Activated CD4-positive, alpha-beta T cell treated with anti-CD3 and anti-CD28 coated beads, Interleukin-2, Interleukin-6, amounts not matched to agents 100 ng/mL and 50 ng/mL, durations not matched to agents 16 hours and 8 hours (primary cell): ENCODE measurements at regions not wholly inside any gene's neighbourhood (a gene's known extent, or its start where the extent isn't known, plus 50 kb on each side); places are given as distances from the start of the nearest gene placed in this dataset.
"Not testable (repeated sequence)": the region's sequence is repeated elsewhere in the genome, so short reads cannot be mapped to it uniquely, and the experiment has no call there.

Source experiments
- DNase-seq: peaks from one replicate; pipeline ENCODE4 v3.0.0-alpha.2; 2020

DNA sequence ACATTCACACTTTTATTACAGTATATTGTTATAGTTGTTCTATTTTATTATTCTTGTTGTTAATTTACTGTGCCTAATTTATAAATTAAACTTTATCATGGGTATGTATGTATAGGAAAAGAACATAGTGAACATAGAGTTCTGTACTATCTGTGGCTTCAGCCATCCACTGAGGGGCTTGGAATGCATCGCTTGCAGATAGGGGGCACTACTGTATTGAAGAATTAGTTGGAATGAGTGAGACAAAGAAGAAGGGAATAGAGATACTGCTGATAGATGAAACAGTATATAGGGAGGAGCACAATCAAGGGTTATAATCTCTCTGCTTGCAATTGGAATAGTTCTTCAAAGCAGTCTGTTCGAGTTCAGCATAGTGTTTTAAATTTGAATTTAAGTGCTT lies 432.2 kb downstream of the RAB38 start:
- DNase-seq: no peak

DNA sequence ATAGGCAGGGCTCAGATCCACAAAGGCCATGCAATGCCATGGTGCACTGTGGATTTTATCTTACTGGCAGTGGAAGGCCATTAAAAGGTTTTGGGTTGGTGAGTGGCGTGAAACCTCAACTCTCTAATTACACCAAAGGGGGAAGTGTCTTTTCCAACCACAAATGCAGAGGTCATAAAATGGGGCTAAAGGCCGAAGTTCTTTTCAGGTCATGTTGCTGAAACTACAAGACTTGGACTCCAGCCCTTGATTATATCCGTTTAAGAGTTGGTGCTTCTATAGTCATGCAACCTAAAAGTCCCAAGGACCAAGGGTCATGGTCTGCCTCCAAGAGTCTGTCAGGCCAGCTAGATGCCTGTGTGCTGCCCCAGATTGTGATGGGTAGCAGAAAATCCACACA lies 434.3 kb downstream of the RAB38 start:
- no peak for DNase-seq

DNA sequence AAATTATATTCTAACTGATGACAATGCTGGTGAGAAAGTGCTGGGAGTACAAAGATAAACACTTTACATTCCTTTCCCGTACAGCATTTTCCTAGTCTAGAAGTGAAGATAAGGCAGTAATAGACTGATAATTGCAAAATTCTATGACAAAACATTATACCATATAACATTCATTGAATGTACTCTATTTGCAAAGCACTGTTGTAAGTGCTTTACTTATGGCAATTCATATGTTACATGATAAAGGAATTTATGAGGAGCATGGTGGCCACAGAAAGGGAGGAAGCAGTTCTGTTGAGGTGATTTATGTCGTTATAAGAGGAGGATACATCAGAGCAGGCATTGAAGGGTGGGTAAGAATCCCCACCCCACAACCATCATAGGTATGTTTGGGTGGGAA lies 434.8 kb downstream of the RAB38 start:
- no peak for DNase-seq

DNA sequence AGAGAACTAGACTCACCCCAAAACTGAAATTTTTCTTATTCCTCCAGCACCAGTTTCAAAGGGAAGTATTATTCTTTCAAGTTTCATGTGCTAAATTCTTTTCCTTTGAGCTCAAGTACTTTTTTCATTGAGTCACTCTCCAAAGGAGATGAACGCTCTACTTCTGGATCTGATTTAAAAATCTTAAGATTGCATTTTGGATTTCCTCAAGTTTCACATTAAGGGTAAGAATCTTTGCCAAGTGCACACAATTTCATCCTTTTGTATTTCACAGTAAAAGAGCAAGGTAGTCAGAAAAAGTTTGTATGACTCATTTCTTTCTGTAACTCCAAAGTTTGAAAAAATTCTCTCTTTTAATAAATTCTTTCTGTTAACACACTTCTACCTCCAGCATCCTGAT lies 435.5 kb downstream of the RAB38 start:
- no peak for DNase-seq

DNA sequence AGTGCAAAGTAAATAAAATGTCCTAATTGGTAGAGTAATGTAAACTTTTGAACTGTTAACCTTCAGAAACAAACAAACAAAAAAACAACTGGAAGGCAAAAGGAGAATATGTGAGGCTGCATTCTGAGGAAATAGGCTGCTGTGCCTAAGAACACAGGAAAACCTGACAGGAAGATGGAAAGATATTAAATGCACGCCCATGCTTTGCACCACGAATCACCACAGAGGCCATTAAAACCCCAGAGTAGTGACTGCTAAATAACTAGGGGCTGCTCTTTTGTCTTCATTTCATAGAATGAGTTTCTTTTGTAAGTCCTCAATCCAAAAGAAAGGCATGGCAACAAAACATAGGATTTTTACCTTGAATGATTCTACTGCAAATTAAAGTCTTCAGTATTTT lies 436.0 kb downstream of the RAB38 start:
- DNase-seq: no peak

DNA sequence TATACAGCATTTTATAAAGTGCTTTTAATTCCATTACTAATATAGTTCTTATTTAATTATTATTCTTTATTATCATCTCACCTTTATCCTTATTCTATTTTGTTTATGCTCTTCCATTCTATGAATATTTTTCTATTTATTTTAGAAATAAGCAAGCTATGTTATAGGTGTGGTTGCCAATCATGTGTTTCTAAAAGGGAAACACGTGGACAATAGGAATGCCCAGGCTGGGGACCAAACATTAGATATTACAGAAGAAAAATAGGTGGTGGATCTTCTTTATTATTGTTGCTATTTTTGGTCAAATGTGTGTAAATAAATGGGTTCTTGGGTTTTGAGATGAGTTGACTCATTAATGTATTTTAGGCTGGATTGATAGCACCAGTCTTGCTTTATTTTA lies 438.3 kb downstream of the RAB38 start:
- no peak for DNase-seq

DNA sequence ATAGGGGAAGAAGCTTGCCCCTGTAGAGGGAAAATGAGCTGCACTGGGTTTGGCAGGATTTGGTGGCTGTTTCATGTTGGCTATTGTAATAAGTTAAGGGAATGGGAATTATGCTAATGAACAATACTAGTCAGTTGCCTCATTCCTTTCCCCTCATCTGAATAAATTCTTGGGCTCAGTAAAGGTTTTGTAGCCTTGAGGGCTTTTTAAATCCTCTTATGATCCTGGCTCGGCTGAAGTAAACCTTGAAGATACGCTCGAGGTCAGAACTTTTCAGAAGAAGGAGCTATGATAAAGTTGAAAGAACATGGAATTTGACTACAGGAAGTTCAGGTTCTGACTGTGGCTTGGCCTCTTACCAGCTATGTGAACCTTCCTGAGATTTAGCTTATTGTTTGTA lies 448.7 kb downstream of the RAB38 start:
- DNase-seq: no peak

DNA sequence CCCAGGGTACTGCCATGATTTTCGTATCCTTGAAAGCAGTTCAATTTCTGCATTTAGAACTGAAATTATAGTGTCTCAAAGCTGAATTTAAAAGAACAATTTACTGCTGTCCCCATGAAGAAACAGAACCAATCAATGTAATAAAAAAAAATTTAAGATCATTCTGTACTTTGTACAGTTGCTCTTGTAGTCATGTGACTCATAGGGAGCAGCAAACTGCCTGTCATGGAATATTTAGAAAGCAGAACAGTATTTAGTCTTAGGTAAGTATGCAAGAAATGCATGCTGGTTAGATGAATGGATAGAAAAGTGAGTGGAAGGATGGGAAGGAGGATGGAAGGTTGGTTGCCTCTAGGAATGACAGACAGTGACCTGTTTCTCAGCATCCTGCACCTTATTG lies 450.9 kb downstream of the RAB38 start:
- no peak for DNase-seq

DNA sequence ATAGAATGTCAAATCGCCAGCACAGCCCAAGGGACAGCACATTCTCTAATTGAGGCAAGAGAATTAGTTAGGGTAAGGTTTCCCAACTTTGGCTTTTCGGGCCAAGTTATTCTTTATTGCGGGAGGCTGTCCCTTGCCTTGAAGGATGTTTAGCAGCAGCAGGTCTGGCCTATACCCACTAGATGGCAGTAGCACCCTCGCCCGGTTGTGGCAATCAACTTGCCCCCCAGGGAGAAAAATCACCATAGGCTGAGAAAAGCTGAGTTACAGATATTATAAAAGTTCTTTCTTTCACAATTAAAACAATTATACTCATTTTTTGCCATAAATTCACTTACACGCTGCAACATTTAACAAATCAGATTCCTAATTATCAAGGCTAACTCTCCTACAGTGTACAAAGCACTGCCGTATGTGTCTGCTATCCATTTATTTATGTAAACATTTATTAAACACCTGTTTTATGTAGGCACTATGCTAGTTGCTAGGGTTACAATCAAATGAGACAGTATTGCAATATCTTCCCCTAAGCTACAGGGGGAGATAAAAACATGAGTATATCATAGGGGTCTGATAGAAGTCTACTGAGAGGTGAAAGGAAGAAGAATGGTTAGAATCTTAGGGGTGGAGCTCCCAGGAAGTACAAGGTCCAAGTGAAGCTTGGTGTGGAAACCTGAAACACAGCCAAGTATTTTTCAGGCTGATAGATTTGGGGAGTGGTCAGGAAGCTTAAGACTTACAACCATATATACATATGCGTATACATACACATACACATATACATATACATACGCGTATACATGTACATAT lies 452.3 kb downstream of the RAB38 start:
- DNase-seq: peak; percentile 41

DNA sequence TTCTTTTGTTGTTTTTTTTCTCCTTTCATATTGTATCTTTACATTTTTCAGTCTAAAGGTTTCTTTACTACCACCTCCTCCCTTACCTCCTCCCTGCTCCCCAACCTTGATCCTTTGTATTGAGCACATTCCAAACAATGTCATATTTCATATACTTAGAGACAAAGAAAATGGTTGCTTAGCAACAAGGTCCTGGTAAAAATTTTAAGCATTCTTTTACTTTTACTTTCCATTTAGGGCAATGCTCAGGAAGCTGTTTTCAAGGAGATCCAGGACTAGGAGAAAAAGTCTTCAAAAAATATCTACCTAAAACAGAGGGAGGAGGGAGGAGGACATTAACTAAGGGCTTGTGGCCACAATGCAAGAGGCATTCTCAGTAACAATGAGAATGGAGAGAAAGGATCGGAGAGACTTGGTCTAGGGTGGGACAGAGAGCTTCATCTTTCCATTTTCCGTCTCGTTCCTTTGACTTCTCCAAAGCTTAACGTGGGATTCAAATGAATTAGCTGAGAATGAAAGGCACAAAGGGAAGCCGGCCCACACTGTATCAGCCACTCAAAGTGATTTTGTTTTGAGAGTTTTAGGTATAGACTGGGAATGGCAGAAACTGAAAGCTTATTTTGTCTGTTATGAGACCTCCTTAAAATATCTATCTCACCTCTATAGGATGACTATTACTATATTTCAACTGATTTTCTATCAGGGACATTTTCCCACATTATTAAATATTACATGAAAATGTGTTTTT lies 455.7 kb downstream of the RAB38 start:
- DNase-seq: no peak

DNA sequence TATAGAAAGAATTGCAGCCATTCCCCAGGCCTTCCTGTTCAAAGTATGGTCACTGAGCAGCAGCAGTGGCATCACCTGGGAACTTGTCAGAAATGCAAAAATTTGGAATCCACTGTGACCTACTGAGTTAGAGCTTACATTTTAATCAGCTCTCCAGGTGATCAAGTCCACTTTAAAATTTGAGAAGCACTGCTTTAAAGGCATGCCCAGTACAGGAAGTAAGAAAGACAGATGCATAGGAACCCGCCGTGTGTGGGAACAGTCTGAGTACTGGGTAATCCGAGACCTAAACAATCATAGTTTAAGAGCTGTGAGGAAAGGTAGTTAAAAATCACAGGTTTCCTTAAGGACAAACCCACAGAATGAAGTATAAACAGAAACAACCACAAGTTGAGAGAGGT lies 462.4 kb downstream of the RAB38 start:
- DNase-seq: no peak

DNA sequence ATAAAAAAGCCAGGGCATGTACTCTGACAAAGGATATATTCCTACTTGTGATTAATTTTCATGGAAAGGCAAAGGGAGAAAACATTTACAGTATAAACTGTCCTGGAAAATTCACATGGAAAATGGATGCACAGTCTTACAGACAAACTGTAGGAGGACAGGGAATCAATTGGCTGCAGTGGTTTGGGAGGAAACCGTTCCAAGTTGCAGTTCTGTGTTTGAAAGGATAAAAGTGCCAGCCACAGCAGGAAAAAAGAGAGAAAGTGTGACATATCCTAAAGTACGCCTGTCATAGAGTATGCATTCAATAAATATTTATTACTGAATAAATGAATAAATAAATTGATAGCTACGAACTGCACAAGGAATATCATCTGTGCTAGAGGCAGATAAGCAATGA lies 462.9 kb downstream of the RAB38 start:
- DNase-seq: no peak

DNA sequence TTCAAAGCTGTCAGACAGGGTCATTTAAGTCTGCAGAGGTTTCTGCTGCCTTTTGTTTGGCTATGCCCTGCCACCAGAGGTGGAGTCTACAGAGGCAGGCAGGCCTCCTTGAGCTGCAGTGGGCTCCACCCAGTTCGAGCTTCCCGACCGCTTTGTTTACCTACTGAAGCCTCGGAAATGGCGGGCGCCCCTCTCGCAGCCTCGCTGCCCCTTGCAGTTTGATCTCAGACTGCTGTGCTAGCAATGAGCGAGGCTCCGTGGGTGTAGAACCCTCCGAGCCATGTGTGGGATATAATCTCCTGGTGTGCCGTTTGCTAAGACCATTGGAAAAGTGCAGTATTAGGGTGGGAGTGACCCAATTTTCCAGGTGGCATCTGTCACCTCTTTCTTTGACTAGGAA lies 471.7 kb downstream of the RAB38 start:
- DNase-seq: not testable (repeated sequence)

DNA sequence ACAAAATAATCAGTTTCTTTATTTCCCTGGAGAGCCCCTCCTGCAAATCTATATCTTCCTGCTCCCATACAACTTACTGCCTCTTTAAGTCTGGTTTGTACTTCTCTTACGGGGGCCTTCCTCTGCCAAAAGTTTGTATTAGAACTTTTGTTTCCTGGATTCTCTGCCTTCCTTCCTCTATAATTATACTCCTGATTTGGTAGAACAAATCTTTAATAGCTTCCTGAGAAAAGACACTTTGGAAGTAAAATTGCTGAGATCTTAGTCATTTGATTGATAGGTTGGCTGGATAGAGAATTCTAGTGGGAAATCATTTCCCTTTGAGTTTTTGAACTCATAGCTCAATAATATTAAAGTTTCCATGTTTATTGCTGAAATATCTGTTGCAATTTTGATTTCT lies 499.2 kb downstream of the RAB38 start:
- no peak for DNase-seq

DNA sequence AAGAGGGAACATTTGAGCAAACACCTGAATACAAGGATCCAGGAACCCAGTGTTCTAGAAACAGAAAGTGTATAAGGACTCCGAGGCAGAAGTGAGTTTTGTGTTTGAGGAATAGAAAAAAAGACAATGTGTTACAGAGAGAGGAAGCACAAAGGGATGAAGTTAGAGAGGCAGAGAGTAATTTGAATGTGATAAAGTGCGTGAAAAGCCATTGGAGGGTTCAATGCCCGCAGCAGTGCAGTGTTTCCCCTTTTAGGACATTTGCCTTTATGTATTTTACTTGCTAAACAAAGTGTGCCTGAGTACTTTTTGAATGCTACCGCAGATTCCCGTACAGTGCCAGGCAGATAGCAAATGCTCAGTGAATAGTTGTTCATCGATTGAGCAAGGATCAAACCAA lies 508.5 kb downstream of the RAB38 start:
- no peak for DNase-seq

DNA sequence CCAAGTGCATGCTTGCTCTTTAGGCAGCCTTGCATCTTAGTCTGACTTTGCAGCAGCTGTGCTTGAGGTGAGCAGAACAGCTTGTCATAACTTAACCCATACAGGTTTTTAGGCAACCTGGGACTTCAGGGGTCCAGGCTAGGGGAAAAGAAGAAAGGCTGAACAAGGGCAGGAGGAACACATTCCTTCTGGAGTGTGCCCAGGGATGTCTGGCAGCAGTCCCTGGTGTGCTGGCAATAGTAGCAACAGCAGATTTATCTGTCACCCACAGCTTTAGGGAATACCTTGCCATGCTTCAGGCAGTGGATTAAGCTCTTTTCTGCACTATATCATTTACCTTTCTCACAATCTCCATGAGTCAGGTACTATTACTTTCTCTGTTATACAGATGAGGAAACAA lies 513.0 kb downstream of the RAB38 start:
- DNase-seq: no peak

DNA sequence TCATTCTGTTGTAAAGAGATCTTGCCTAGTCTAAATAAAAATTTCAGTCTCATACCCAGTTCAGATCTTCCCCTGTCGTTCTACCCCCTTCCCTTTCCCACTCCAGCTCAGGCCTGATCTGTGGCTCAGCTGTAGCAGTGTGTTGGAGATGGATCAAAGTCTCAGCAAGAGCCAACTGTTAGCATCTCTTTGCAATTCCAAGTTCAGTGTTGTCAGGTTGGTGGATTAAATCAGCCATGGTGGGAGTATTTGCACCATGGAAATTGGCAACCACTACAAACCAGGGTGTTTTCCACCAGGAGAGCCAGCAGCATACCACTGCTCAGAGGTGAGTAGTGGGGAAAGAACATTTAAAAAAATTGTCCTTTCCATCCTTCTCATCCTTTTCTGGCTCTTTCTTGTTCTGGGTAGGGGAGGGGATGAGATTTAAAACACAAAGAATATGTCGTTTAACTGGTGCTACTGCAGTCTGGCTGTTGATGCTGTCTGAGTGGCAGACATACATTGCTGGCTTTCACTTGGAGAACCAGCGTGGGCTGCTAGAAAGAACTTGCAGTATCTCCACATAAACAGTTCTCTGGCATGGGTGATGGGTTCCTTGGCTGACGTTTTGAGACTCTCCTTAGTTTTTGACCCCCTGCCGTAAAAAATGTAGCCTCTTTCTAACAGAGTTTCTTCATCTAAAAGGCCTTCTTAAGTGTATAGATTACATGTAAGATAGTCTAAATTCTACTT lies 514.1 kb downstream of the RAB38 start:
- no peak for DNase-seq

DNA sequence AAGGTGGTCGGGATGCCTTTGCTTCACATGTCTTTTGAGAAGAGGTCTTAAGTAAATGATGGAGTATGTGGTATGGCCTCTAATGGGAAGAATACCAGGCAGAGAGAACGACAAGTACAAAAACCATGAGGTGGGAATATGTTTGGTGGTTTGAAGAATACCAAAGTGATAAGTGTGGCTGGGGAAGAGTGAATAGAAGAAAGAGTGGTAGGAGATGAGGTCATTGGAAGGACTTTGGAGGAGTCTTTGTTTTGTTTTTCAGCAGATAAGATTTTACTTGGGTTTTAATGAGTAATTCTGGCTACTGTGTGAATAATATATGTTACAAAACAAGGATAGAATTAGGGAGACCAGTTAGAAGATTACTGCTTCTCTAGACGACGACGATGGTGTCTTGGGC lies 515.4 kb downstream of the RAB38 start:
- DNase-seq: no peak

DNA sequence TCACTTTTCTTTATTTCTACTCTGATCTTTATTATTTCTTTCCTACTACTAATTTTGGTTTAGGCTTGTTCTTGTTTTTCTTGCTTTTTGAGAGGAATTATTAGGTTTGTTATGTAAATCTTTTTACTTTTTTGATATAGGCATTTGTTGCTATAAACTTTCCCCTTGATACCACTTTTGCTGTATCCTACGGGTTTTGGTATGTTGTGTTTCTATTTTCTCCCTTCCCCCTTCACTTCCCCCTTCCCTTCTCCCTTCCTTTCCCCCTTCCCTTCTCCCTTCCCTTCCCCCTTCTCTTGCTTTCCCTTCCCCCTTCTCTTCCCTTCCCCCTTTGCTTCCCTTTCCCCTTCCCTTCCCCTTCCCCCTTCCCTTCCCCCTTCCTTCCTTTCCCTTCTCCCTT lies 529.6 kb downstream of the RAB38 start:
- DNase-seq: no peak

DNA sequence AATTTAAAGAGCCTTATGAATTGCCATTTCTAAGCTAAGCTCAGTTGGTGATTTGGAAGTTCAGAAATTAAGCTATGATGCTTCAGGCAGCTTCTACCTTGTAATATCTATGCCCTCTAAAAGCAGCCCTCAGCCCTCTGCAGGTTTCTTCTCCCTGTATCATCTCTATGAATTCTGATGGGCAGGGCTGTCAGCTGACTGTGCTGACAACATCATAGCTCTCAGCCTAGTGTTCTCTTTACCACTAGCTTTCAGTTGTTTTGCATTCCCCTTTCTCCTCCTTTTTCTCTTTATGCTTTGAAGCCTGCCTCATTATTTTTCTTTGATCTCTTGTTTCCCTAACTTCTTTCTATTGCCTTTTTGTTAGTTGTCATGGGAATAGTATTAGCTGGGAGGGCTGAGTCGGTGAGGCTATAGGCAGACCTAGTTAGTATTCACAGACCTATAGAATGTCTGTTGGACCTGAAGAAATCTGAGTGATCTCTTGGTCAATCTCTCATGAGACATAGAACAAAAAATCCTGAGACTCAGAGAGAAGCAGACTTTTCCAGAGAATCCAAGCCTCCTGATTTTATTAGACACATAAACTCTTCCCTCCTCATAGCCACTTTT lies 535.4 kb downstream of the RAB38 start:
- no peak for DNase-seq

DNA sequence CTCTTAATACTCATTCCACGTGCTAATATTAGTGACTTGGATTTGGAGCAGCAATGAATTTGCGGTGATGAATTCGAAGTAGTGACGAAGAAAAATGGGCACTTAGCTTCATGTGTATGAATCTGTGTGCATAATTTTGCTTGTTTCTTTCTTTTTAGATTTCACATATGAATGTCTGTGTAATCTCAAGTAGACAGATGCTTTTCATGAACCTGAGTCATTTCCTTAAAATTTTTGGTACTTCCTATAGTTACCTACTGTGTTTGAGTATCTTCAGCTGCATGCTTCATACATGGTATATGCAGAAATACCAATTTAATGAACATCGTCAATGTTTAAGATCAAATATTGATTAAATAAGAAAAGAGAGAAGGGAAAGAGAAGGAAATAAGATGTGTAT lies 540.2 kb downstream of the RAB38 start:
- DNase-seq: no peak

DNA sequence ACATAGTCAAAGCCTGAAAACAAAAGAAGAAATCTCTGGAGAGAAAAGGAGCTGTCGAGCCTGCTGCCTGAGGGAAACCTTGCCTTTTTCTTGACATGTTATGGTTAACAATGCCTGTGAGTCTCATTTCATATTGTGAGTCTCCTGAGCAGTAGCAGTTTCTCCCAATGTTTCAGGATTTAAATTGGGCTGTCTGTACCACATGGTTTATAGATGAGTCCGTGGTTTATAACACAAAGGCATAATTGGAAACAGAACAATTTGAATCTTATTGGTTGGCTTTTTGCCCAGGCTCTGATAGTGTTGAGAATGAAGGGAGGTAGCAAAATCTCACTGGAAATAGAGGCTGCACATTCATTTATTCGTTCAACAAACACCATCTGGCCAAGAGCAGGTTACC lies 540.9 kb downstream of the RAB38 start:
- no peak for DNase-seq

DNA sequence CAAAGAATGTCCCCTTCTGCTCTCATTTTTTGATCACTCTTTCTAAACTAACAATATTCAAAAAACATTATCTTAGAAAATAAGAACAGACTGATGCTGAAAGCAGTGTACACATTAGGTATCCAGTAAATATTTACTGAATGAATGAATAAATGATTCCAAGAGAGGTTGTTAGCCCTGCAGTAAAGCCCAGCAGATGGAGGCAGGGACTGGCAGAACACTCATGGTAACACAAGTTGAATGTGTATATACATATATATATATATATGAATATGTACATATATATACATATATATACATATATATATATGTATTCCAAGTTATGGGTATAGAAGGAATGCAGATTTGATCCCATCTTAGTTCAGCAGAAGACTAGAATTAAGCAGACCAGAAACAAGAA lies 546.3 kb downstream of the RAB38 start:
- no peak for DNase-seq
